ENCODE measurements at regions not wholly inside any gene's neighbourhood (a gene's known extent, or its start where the extent isn't known, plus 50 kb on each side); places are given as distances from the start of the nearest gene placed in this dataset.

DNA sequence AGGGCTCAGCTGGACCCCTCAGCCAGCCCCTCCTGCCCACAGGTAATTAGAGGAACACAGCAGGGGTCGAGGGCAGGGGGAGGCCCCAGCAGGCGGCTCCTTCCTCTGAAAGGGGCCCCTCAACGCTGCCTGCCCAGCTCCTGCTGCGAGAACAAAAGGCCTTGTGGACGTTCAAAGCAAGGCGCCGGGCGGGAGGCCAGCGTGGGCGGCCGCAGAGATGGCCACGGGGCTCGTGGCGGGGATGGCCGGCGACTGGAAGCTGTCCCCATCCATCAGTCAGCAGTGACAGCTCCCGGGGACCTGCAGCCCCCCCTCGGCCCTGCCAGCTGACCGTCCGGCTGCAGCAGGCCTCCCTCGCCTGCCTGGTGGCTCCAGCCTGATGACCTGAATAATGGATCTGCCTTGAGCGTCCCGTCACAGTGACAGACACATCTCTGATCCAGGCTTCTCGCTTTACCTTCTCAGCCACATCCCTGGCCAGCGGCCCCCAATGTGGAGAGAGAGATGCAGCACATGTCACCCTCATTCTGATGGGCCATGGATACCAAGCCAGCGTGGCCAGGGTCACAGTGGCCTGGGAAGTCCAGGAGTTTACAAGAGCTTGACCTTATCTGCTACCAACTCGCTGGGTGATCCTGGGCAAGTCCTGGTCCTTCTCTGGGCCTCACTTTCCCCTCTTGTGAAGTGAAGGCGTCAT is 159.3 kb downstream of the MN1 start:
- DNase-seq (ENCODE audit: low spot score) (no peak), ATAC-seq (ENCODE audit: low FRiP score) (no peak)
- TF ChIP-seq, protein P1, sequence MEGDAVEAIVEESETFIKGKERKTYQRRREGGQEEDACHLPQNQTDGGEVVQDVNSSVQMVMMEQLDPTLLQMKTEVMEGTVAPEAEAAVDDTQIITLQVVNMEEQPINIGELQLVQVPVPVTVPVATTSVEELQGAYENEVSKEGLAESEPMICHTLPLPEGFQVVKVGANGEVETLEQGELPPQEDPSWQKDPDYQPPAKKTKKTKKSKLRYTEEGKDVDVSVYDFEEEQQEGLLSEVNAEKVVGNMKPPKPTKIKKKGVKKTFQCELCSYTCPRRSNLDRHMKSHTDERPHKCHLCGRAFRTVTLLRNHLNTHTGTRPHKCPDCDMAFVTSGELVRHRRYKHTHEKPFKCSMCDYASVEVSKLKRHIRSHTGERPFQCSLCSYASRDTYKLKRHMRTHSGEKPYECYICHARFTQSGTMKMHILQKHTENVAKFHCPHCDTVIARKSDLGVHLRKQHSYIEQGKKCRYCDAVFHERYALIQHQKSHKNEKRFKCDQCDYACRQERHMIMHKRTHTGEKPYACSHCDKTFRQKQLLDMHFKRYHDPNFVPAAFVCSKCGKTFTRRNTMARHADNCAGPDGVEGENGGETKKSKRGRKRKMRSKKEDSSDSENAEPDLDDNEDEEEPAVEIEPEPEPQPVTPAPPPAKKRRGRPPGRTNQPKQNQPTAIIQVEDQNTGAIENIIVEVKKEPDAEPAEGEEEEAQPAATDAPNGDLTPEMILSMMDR (IDR thresholded peaks at IDR 0.05), result no peak

DNA sequence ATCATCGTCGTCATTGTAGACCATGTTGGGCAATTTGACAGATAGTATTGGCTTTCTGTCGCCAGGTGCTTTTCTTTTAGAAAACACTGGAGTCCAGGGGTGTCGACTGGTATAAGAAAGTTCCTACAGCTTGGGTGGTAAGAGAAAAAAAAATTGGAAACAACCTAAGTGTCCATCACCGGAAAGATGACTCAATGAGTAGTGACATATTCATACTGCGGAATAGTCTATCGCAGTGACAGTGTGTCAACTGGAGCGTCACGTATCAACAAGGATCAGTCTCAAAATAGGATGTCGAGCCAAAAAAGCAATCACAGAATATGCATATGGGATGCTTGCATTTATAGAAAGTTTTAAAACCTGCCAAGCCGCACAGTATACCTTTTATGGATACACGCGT is 157.6 kb downstream of the MN1 start:
- DNase-seq (ENCODE audit: low spot score), result no peak
- TF ChIP-seq, protein P1 (IDR thresholded peaks at IDR 0.05), result no peak
- ATAC-seq (ENCODE audit: low FRiP score), result no peak

DNA sequence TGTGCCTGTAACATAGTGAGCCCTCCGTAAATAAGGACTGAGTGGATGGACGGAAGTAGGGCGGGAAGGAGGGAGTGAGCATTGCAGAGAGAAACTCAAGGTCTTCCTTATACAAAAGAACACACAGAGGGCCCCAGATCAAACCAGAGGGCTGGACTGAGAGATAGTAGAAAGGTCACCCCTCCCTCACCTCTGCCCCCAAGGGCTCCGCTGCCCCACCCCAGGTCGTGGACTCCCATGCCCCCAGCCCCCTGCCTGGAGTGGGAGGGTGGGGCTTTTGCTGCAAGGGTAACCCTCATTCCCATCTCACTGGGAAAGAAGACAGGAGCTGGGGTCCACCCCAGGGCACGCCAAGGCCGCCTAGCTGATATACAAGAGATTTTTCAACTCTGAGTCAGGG is 157.0 kb downstream of the MN1 start:
- TF ChIP-seq, protein P1 (IDR thresholded peaks at IDR 0.05), result no peak
- DNase-seq (ENCODE audit: low spot score) (no peak), ATAC-seq (ENCODE audit: low FRiP score) (no peak)

DNA sequence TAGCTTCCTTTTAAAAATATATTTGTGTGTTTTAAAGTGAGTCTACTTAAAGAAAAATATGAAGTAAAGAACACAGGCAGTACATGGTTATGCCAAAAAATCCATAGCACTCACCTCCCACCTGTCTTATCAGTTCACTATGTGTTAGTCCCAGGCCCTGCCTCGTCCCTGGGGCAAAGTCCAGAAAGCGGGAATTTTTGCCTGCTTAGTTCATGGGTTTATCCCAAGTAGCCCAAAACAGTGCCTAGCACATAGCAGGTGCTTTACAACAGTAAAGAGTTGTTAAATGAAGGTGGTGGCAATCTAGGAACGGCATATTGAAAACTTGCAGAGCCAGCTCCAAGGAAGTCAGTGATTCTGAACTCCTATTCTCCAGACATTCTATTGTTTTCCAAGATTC is 154.0 kb downstream of the MN1 start:
- no peak for ATAC-seq (ENCODE audit: low FRiP score)
- DNase-seq (ENCODE audit: low spot score), result no peak
- TF ChIP-seq, protein P1 (IDR thresholded peaks at IDR 0.05), result no peak

DNA sequence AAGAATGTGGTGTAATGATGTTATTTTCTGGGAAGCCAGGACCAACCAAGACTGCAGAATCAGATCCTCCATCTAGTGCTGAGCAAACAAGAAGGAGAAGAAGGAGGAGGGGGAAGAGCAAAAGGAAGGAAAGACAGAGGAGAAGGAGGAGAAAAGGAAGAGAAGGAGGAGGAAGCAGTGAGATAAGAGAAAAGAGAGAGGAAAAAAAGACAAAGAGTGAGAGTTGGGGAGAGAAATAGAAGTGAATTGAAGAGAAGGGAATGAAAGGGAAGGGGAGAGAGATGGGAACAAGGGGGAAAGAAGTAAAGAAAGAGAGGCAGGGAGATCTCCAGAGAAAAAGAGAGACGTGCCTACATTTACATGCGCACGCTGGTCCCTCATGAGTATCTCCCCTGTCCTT is 153.5 kb downstream of the MN1 start:
- DNase-seq (ENCODE audit: low spot score) (no peak), ATAC-seq (ENCODE audit: low FRiP score) (no peak)
- TF ChIP-seq, protein P1 (IDR thresholded peaks at IDR 0.05), result no peak

DNA sequence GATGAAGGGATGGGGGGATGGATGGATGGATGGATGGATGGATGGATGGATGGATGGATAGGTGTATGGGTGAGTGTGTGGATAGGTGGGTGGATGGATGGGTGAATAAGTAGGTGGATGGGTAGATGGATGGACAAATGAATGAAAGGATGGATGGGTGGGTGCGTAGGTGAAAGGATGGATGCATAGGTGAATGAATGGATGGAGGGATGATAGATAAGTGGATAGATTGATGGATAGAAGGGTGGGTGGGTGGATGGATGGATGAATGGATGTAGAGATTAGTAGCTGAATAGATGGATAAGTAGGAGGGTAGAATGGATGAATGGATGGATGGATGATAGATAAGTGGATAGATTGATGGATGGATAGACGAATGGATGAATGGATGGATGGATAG is 152.7 kb downstream of the MN1 start:
- no peak for DNase-seq (ENCODE audit: low spot score)
- TF ChIP-seq, protein P1 (IDR thresholded peaks at IDR 0.05), result no peak
- ATAC-seq (ENCODE audit: low FRiP score), result no peak

DNA sequence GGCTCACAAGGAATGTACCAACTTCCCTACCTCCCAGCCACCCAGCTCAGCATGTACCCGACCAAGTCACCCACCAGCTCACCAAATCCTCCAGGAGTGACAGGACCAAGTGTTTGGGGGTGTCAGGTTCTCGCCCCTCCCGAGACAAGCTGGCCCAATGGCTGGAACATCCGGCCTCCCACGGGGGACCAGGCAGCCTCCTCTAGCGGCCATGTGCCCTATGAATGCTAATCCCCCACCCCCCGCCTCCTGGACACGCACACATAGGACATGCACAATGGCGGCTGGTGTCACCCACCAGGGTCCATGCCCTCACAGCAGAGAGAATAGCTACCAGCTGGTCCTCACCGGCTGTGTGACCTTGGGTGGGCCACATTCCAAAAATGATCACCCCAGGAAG is 151.0 kb downstream of the MN1 start:
- DNase-seq (ENCODE audit: low spot score), result no peak
- TF ChIP-seq, protein P1 (IDR thresholded peaks at IDR 0.05), result no peak
- no peak for ATAC-seq (ENCODE audit: low FRiP score)
